Cardiac fibroblast (primary cell): ENCODE measurements at regions not wholly inside any gene's neighbourhood (a gene's known extent, or its start where the extent isn't known, plus 50 kb on each side); places are given as distances from the start of the nearest gene placed in this dataset.

Experiments
- DNase-seq, 2 donors: peaks; one replicate each; pipeline versions ENCODE4 v3.0.0 to v3.0.0-alpha.2; 2010; ENCODE audit warnings: low read depth in 2 of 2
- H3K4me3 ChIP-seq, 2 donors: replicated peaks in 1 of 2; 1 replicate in 1 of 2; 2 replicates in 1 of 2; pipeline ENCODE4 v1.5.1; 2011; ENCODE audit warnings: low read depth in 2 of 2, low read length in 2 of 2, mild to moderate bottlenecking in 2 of 2, moderate library complexity in 1 of 2
- TF ChIP-seq, protein P1 (sequence below): IDR thresholded peaks from one replicate; pipeline ENCODE4 v1.5.1; 2011; ENCODE audit warnings: low read depth, mild to moderate bottlenecking, low read length, inconsistent platforms

DNA sequence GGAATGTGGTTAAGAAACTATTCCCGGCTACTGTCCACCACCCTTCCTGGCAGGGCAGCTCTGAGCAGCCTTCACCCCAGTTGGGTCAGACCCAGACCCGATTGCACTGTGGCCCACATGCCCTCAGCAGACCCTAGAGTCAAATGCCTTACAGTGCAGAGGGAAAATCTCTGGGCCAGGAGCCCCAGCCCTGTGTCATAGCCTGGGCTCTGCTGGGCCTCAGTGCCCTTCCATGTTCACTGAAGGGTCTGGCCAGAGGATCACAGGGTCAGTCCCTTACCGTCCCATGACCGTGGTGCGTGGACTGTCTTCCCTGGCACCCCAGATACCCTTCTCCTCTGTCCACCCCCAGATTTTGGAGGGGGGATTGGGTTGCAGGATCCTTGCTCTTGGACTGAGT, 73.5 kb upstream of the COL5A1 start:
- no peak for DNase-seq
- H3K4me3 ChIP-seq, result no peak overlapping the region
- TF ChIP-seq, protein P1, sequence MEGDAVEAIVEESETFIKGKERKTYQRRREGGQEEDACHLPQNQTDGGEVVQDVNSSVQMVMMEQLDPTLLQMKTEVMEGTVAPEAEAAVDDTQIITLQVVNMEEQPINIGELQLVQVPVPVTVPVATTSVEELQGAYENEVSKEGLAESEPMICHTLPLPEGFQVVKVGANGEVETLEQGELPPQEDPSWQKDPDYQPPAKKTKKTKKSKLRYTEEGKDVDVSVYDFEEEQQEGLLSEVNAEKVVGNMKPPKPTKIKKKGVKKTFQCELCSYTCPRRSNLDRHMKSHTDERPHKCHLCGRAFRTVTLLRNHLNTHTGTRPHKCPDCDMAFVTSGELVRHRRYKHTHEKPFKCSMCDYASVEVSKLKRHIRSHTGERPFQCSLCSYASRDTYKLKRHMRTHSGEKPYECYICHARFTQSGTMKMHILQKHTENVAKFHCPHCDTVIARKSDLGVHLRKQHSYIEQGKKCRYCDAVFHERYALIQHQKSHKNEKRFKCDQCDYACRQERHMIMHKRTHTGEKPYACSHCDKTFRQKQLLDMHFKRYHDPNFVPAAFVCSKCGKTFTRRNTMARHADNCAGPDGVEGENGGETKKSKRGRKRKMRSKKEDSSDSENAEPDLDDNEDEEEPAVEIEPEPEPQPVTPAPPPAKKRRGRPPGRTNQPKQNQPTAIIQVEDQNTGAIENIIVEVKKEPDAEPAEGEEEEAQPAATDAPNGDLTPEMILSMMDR, result no peak

DNA sequence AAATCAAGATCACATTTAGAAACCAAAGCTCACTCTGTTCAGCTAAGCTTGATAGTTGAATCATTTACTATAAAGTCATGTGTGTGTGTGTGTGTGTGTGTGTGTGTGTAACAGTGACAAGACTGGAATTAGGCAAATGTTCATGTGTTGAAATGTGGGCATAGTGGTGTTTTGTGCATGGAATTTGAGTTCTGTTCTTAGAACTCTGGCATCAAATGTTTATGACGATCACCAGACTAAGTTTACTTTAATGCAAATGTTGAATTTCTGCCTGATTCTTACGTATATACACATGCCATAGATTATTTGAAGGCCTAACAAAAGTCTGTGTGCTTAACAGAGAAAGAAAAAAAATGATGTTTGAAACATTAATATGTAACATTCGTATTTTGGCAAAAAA, 72.8 kb upstream of the COL5A1 start:
- DNase-seq, result peak in 1 of 2 donors; percentile 39
- no peak overlapping the region for H3K4me3 ChIP-seq
- TF ChIP-seq, protein P1, result no peak

DNA sequence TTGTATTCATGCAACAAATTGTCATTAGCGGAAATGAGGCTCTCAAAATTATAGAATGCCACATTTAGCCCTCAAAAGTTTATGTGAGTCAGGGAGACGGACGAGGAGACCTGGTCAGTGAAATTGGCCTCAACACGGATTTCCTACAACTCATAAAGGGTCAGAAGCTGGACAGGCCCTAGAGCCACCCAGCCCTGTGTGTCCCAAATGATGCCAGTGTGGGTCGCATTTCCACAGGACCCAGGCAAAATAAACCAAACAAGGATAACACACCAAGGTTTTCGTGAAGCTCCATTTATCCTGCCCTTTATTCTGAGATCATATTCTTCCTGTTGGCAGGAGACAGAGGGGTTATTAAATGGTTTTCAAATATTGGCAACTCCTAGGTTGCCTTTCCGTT, 72.0 kb upstream of the COL5A1 start:
- H3K4me3 ChIP-seq, result no peak overlapping the region
- no peak for DNase-seq
- TF ChIP-seq, protein P1, result no peak

DNA sequence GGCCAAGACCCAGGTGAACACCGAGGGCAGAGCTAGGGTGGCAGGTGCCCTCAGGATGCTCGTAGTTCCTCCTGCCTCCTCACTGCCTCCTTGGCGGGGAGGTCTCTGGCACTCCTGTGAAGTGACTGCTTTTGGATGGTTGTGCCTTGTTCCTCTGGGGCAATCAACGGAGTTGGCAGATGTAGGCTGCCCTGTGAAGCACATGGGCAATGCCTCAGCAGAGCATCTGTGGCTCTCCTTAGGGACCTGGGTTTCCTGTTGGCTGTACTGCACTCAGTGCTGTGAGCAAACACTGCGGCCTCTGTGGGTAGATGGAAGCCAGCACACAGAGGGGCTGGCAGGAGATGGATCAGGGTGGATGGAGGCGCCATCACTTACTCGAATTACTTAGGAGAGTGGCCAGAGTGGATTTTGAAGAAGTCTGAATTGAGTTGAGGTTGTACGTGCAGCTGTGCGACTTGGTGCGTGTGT, 71.4 kb upstream of the COL5A1 start:
- no peak overlapping the region for H3K4me3 ChIP-seq
- DNase-seq, result no peak
- TF ChIP-seq, protein P1, result no peak

DNA sequence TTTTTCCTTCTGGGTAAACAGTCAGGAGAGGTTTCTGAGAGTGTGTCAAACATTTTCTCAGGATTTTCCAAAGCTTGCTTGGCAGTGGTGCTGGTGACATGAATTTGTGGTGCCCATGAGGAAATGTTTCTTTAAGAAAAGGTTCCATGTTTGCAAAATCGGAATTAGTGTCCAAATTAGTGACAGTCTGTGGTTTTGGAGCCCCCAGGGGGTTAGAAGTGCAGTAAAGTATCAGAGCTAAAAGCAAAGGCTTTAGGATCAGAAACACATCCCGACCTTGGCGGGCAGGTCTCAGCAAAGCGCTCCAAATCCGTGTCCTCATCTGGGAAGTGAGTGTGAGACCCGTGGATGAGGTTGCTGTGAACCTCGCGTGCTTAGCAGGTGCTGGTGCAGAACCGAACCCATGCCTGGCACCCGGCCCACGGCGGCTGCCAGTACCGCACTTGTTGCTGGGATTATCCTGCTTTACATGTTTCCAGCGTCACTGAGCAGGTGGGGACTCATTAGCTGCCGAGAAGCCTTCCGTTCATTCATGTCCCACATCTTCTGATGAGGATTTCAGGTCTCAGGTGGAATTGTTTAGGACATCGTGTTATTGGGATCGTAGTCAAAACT, 70.8 kb upstream of the COL5A1 start:
- no peak overlapping the region for H3K4me3 ChIP-seq
- TF ChIP-seq, protein P1, result no peak
- DNase-seq, result no peak

DNA sequence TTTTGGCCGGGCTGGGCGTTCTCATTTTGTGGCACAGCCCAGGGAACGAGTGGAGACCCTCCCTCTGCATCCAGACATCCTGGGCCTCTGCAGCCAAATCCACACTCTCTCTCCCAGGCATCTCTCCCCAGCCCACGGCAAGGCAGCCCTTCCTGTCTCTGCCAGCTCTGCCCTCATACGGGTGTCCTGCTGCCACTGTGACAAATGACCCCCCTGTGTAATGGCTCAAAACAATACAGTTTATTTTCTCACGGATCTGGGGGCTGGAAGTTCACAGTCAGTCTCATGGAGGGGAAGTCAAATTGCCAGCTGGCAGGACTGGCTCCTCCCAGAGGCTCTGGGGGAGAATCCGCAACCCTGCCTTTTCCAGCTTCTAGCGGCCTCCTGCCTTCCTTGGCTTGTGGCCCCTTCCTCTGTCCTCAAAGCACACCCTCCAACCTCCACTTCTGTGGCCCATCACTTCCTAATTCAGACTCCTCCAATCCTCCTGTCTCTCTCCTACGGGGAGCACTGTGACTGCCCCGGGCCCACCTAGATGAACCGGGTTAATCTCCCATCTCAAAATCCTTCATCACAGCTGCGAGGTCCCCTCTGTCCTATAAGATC, 70.2 kb upstream of the COL5A1 start:
- TF ChIP-seq, protein P1, result no peak
- no peak for DNase-seq
- H3K4me3 ChIP-seq, result no peak overlapping the region
